ENCODE measurements at regions not wholly inside any gene's neighbourhood (a gene's known extent, or its start where the extent isn't known, plus 50 kb on each side); places are given as distances from the start of the nearest gene placed in this dataset.

DNA sequence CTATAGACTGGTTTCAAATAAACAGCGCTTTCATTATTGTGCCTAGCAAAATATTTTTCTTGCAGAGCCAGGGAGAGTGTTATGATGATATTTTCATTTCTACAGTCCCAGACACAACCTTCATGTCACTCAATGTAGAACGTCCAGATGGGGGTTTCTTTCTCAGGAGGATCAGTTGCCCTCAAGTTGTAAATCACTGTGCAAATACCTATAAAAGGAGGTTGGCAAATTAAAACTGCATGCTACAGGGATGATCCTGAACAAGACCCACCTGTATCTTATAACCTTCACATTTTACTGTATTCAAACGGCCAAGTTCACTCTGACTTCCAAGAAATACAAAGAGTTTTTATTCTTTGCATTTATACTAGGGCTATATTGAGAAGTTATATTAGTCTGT is 486.0 kb downstream of the EDEM1 start:
- no peaks in the 10 kb centered on the region for H3K27me3 ChIP-seq (replicated peaks in 1 of 7)
- DNase-seq, result no peak
- H3K4me1 ChIP-seq, result no peaks in the 10 kb centered on the region
- WGBS, 5 donors, result 82 to 94% (median 88%) methylated on average over 3 of the region's 3 CpGs
- intact Hi-C loops (cut with DNase I; ENCODE audit: low total_unique reads), result no loop called here
- H3K36me3 ChIP-seq, result no peaks in the 10 kb centered on the region
- TF ChIP-seq POLR2A (IDR thresholded peaks at IDR 0.05) (no peak), CTCF (IDR thresholded peaks at IDR 0.05 in 8 of 11, conservative IDR thresholded peaks at IDR 0.05 in 3 of 11) (no peak), POLR2AphosphoS5 (IDR thresholded peaks at IDR 0.05) (no peak)
- H3K9me3 ChIP-seq, result peaks cover 0 to 4% (median 0%) of the 10 kb centered on the region in 8 donors
- H3K27ac ChIP-seq, result no peak overlapping the region
- no peak overlapping the region for H3K4me3 ChIP-seq

DNA sequence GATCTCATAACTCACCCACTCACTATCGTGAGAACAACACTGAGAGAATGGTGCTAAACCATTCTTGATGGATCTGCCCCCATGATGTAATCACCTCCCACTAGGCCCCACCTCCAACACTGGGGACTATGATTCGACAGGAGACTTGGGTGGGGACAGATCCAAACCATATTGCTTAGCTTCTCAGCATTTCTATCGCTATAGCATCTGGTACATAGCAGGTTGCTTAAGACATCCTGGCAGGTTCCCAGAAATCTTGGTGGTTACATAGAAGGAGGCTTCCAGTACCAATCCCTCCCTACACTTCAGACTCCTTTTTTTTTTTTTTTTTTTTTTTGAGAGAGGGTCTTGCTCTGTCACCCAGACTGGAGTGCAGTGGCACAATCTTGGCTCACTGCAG is 487.8 kb downstream of the EDEM1 start:
- no peaks in the 10 kb centered on the region for H3K4me1 ChIP-seq
- WGBS, 5 donors, result 77 to 86% (median 83%) methylated on average over 3 of the region's 3 CpGs
- no peak overlapping the region for H3K4me3 ChIP-seq
- H3K9me3 ChIP-seq, result peaks cover 0 to 14% (median 4%) of the 10 kb centered on the region in 8 donors
- H3K27ac ChIP-seq, result no peak overlapping the region
- H3K36me3 ChIP-seq, result no peaks in the 10 kb centered on the region
- no peak for DNase-seq
- H3K27me3 ChIP-seq (replicated peaks in 1 of 7), result no peaks in the 10 kb centered on the region
- intact Hi-C loops (cut with DNase I; ENCODE audit: low total_unique reads), result no loop called here
- TF ChIP-seq POLR2AphosphoS5 (IDR thresholded peaks at IDR 0.05) (no peak), POLR2A (IDR thresholded peaks at IDR 0.05) (no peak), CTCF (IDR thresholded peaks at IDR 0.05 in 8 of 11, conservative IDR thresholded peaks at IDR 0.05 in 3 of 11) (no peak)

DNA sequence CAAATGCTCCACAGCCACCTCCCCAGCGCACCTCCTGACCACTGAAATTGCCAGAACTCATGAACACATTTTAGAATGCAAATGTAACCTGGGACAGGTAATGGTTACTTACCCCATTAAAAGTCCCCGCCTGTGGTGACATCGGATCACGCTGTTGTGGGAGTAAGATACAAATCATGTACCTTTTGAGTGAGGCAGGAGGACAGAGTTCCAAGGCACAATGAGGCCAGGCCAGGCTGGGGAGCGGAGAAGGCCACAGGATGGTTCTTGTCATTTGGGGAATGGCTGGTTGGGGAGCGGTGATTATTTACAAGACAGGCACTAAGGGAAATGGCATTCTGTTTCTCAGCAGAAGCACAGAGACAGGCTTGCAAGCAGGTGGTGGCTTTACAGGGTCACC is 490.0 kb downstream of the EDEM1 start:
- peaks cover 0 to 21% (median 4%) of the 10 kb centered on the region in 8 donors for H3K9me3 ChIP-seq
- TF ChIP-seq CTCF (IDR thresholded peaks at IDR 0.05 in 8 of 11, conservative IDR thresholded peaks at IDR 0.05 in 3 of 11), result no peak
- TF ChIP-seq POLR2A (IDR thresholded peaks at IDR 0.05), result no peak
- TF ChIP-seq POLR2AphosphoS5 (IDR thresholded peaks at IDR 0.05), result no peak
- no peaks in the 10 kb centered on the region for H3K4me1 ChIP-seq
- intact Hi-C loops (cut with DNase I; ENCODE audit: low total_unique reads), result no loop called here
- H3K27ac ChIP-seq, result no peak overlapping the region
- no peak for DNase-seq
- no peaks in the 10 kb centered on the region for H3K36me3 ChIP-seq
- H3K27me3 ChIP-seq (replicated peaks in 1 of 7), result no peaks in the 10 kb centered on the region
- WGBS, 5 donors, result 75 to 91% (median 84%) methylated on average over 6 of the region's 6 CpGs
- H3K4me3 ChIP-seq, result no peak overlapping the region

DNA sequence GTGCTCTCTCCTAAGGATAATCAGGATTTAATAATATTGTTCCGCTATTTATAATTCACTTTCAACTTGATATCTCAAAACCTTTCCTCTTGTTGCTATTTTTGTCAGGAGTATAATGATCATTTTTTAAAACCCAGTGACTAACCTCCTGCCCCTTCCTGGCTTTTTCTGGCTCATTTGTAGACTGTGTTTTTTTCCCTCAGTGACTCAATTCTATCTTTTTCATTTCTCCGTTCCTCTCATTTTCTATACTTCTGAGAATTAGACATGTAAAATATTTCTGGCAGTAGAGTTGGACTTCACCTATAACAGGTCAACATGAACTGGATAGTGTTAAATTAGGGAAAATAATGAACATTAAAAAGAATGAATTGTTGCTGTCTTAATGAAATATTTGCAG is 490.7 kb downstream of the EDEM1 start:
- no peak for DNase-seq
- Histone ChIP-seq H3K4me3 (no peak overlapping the region), H3K4me1 (no peaks in the 10 kb centered on the region), H3K9me3 (peaks cover 0 to 21% (median 4%) of the 10 kb centered on the region in 8 donors), H3K27me3 (replicated peaks in 1 of 7) (no peaks in the 10 kb centered on the region), H3K36me3 (no peaks in the 10 kb centered on the region), H3K27ac (no peak overlapping the region)
- intact Hi-C loops (cut with DNase I; ENCODE audit: low total_unique reads), result no loop called here
- WGBS, 5 donors, result 70 to 92% (median 81%) methylated on average over 2 of the region's 2 CpGs
- TF ChIP-seq CTCF (IDR thresholded peaks at IDR 0.05 in 8 of 11, conservative IDR thresholded peaks at IDR 0.05 in 3 of 11) (no peak), POLR2A (IDR thresholded peaks at IDR 0.05) (no peak), POLR2AphosphoS5 (IDR thresholded peaks at IDR 0.05) (no peak)

Measured in spleen (tissue), 11 donors.